Stimulated activated CD8-positive, alpha-beta memory T cell treated with anti-CD3 and anti-CD28 coated beads, Interleukin-15, amount 100 ng/mL, for 48 hours (primary cell): ENCODE measurements at regions not wholly inside any gene's neighbourhood (a gene's known extent, or its start where the extent isn't known, plus 50 kb on each side); places are given as distances from the start of the nearest gene placed in this dataset.

Experiments used
- DNase-seq, 2 donors: peaks; one replicate each; pipeline ENCODE4 v3.0.0-alpha.2; 2020; ENCODE audit warnings: low read depth in 2 of 2

DNA sequence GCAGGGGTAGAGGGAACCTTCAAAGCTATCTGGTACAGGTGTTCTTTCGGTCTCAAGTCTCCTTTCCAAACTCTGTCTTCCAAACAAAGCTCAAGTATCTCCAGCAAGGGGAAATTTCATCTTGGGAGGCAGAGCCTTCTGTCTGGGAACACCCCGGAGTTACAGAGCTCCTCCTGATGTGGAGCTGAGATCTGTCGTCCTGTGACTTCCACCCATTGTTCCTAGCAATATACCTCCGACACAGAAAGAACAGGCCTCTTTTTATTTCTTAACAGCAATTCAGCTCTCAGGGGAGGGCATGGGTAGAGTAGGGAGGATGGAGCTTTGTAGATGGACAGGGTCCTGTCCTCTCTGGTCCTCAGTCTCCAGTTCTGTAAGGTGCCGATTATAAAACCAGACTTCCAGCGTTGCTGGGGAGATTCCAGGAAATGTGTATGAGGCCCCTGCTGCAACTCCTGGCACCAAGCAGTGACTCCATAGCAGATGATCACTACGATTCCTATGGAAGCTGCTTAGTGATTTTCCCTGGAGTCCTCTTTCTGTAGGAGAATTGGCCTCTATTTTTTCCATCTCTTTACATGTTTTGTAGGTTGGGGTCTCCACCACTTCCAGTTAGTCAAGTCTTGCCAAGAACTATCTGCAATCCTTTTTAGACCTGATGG is 56.0 kb upstream of the ARGLU1 start:
- DNase-seq: no peak

DNA sequence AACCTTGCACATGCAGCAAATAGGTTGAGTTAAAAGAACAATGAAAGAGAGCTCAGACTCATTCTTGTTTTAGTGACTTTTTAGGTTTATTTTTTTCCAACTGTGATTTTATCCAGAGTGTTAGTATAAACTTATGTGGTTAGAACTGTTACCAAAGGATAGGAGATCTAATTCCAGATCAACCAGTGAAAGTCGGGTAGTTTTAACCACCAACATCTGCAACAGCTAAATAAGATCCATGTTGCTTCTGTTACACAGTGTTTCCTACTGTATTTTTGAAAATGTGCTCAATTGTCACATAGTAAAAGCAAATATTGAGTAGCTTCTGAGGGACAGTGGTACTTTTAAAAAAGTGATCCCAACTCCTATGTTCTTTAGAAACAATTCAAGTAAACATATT is 53.9 kb upstream of the ARGLU1 start:
- no peak for DNase-seq

DNA sequence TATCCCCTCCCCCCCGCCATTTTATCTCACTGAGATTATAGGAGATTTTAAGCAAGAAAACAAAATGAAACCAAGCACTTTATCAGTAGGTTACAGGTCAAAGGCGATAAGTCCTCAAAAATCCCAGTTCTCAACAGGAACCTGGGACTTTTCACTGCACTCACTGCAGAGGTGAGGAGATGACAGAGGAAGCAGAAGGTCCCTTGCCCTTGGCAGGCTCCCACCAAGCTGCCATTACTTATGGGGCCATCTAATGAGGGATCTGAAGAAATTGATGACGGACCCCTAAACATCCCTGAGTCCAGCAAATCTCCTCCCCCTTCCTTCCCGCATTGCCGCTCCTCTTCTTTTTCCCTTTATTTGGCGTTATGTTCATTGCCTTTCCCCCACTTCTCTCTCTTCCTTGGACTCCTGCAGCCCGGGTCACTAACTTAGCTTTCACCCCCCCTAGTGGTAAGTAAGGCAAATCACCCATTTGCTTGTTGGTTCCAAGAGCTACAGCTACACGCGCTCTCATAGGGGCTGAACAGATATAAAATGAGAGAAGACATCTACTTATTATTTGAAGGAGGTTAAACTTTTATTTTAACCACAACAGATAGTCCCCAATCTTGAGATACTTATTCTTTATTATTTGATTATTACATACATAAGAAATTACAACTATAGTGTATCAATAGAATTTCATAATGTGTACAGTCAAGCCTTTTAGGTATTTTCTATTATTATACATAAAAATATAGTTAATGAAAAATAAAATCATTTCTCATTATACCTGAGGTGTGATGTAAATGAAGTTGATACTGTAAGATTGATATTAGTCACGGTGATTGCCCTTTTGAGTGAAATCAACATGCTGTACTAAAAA is 52.0 kb upstream of the ARGLU1 start:
- no peak for DNase-seq
